GM19372 (cell line): ENCODE measurements at regions not wholly inside any gene's neighbourhood (a gene's known extent, or its start where the extent isn't known, plus 50 kb on each side); places are given as distances from the start of the nearest gene placed in this dataset.

Experiments
- ATAC-seq: cut with Tn5 transposase; IDR thresholded peaks from one replicate; pipeline ENCODE4 v1.9.1; 2021; ENCODE audit warnings: mild to moderate bottlenecking, low read depth, moderate library complexity; ENCODE audit not compliant: unreplicated experiment

DNA sequence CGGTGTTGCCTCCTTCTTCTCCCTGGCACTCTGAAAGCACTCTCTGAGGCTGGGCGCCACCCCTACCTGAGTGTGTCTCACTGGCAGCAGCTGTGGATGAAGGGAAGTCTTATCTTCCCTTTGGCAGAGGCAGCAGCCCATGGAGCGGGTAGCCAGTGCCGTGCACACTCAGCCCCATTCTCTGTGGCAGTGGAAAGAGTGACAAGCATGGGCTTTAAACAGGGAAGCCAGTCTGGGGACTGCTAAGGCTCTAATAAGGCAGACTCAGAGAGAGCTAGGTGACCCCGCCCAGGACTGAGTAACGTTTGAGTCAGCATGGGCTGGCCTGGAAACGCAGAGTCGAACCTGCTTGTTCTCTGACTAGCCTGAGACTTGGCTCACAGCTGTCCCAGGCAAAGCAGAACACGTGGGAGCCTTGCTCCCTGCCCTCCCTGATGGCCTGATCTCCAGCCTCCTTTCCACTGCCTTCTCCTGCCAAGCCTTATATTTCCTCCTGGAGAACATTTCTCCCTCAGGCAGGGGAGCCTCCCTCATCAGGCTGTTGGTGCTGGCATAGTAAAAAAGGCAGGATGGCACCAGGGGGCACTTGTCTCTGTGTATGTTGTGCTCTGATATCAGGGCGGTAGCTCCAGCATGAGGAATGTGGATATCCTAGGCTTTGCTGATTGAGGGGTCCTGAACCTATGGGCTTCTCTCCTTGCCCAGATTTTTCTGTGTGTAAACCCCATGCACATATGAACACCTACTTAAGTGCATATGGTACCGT is 93.9 kb upstream of the LGALSL start:
- ATAC-seq: peak; percentile 61

DNA sequence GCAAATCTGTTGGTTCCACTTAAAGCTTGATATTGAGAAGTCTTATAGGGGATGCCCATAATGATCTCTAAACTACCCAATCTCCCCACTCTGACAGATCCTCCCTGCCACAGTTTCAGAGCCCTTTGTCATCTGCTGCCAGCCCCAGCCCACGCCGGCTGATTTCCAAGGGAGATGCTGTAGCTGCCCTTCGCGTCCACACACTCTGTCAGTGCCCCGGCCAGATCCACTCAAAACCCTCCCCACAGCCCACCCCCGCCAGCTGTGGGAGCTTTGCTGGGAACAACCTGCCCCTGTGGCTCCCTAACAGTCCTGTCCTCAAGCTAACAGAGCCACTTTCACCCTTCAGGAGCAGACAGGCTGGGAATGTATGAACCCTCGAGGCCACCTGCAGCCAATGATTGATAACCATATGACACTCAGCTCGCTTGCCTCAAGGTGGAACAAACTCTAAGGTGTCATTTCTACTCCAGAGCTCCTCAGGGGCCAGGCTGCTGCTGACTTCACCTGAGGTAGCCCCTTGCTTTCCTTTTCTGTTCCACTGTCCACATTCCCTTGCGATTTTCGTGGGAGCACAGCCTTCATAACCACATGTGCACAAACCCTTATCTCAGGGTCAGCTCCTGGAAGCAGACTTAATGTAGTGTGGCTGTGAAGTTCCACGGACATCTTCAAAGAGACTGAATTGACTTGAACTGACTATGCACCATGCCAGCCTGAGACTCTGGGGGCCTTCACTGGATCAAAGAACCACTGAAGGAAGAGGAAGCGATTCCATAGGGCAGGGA is 92.6 kb upstream of the LGALSL start:
- no peak for ATAC-seq

DNA sequence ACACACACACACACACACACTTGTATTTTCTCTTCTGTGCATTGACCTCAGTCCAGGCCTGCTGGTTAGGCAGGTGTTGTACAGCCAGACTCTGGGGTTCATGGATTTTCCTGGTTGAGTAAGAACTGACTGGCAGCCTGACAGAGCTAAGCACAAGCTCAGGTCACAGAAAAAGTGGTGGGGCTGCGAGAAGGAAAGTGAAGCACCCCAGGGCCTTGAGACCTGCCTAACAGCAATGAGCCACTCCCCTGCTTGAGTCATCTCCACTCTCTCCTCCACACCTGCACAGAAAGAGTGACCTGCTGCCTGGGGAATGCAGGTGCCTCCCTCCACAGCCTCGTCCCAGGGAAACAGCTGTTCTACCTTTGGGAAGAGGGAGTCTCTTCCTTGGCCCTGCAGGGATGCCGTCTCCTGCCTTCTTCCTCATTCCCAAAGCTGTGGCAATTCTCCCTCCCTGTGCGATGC is 91.4 kb upstream of the LGALSL start:
- ATAC-seq: no peak

DNA sequence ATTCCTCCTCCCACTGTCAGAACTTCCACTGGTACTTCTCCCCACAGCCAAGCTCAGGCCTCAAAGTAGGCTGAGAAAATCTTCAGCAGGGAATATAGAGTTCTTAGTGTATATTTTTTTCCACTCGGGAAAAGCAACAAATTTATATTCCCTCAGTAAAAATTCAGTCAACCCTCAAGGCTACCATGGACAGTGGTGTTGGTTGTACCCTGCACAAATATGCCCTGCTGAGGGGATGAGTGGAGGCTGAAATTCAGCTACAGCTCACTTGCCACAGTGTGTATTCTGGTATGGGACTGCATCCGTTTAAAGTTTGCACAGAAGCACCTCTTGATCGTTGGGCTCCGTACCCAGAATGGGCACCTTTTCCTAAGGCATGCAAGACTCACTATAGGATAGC is 90.8 kb upstream of the LGALSL start:
- no peak for ATAC-seq

DNA sequence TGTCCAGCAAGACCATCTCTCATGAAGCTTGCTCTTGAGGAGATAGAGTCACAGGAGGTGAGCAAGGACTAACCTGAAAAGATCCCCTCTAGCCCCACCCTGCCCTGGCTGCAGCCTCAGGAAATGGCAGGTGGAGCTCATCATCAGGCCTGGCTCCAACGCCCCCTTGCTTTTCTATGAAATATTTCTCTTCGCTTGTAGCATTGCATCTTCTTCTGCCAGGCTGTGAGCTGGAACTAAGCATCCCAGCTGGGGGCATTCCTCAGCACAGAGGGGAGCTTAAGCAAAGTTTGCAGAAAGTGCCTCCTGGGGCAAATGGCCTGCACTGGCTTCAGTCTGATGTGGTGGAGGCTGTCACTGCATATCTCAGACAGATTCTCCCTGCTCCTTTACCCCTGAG is 90.1 kb upstream of the LGALSL start:
- ATAC-seq: no peak

DNA sequence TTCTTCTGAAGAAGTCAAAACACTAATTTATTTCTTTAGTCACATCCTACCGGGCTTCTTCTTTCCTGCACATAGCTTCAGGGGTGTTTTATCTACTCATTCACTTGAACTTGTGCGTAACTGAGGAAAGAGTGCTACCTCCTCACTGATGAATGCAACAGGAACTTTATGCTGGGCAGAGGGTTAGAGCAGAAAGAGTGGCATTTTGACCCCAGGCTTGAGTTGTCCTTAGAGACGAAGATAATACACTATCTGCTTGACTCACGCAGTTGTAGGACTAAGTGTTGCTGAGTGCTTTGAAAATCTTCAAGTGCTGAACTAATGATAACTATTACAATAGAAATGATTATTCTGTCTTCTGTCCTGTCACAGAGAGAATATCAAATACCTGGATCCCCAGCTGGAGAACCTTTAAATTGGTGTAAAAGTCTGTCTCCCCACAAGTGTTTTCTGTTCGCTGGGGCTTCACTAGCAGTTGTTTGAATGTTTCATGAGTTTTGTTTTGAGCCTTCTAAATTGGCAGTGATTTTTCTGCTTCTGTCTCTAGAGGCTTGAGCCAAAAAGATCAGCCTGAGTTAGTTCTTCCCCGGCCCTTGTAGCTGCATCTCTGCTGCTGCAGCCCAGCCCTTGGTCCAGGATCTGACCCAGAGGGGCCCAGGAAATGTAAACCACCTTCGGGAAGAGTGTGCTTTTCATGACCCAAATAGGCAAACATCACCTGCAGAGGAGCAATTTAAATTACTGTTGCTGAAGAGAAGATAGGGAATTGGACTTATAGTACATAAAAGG is 86.3 kb upstream of the LGALSL start:
- ATAC-seq: no peak

DNA sequence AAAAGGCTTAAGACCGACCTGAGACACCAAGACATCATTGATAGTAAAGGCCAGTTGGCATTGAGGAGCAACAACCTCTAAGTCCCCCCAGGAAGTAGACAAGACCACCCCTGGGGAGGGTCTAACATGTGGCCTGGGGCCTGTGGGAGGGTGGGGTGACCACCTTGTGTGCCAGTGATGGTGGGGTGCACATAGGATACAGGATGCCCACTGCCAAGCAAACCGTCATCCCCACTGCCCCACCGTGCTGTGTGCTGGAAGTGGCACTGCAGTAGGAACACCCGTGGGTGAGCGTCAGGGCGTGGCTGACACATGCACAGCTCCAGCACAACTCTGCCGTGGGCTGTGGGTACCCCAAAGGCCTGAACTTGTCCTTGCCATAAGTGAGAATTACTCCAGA is 84.3 kb upstream of the LGALSL start:
- ATAC-seq: no peak

DNA sequence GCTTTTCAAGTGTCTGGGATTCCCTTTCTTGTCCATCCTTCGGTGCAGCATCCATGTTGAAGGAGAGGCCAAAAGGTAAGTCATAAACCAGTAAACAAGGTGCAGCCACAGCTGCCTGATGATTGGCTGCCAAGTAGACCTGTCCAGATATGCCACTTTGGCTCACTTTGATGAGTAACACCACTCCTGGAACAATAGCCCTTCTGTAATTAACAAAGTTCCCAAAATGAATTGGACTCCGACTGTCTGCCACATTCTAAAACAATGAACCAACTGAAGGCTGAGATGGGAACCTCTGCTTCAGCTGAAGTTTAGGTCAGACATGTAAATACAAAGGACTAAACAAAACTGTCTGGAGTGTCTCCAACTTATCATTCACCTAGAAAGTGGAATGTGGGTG is 82.2 kb upstream of the LGALSL start:
- no peak for ATAC-seq

DNA sequence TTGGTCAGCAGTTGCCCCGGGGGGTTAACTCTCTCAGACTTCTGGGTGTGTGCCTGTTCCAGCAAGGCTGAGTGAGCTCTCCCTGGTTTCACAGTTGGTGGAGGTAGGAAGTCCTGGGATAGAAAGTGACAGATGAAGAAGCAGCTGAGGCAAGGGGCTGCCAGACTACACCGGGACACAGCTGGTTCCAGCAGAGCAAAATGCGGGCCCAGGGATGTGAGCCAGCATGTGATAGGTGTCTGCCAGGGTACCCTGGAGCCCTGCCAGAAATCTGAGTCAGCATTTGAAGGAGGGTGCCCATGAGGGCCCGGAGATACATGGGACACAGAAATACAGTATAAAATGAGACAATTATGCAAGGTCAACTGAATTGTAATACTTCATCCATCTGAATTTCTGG is 79.3 kb upstream of the LGALSL start:
- ATAC-seq: no peak

DNA sequence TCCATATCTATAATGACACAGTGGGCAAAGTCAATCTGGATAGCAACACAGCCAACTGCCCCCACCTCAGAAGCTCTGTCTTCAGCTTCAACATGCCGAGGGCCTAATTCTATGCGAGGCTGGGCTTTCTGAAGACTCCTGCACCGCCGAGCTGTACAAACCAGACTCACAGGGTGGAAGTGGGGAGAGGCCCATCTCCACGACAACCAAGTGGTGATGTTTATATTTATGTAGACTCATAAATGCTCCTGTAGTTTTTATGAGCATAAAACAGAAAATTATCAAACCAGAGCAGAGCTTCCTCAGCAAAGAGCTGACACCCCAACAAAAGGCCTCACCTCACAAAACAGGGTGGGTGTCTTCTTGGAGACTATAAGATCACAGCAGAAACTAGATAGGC is 77.0 kb upstream of the LGALSL start:
- ATAC-seq: no peak

DNA sequence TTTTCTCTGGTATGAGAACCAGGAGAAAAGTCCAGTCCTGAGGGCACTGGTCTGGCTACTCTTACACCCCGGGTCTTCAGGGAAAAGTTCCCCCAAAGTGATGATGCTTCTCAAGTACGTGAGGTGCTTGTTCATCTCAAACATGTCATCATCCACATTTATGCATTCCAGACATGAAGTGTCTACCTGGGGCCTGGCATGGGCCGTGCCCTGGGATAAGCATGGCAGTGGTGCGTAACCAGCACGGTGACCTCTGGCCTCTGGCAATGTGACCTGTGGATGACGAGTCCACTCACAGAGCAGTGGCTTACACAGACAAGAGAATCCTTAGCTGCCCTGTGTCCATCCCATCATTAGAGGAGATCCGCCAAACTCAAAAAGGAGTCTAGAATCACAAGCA is 74.8 kb upstream of the LGALSL start:
- no peak for ATAC-seq

DNA sequence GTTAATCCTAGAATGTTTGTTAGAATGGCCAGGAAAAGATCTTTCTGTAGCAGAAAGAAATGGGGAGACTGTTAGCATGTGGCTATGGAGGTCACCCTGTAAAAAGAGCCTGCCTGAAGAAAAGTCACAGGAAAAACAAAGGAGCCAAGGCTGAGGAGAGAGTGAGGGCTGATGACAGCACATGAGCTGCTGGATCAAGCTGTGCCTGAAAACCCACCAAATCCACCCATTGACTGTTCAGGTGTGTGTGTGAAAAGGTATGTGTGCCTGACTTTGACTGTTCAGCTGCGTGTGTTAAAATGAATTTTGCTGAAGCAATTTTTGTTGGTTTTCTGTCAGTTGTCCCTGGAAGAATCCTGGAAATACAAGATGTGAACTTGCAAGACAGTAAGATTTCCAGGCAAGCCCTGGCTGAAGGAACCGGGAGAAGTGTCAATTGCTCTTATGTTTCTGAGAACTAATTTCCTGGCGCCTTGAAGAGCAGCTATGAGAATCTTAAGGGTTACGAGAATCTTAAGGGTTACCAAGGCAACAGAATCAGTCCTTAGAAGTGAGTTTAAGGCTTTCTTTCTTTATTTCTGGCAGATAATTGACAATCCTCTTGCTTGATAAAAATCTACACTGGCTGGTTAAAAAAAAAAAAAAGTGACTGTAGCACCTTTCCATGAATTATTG is 73.0 kb upstream of the LGALSL start:
- ATAC-seq: no peak

DNA sequence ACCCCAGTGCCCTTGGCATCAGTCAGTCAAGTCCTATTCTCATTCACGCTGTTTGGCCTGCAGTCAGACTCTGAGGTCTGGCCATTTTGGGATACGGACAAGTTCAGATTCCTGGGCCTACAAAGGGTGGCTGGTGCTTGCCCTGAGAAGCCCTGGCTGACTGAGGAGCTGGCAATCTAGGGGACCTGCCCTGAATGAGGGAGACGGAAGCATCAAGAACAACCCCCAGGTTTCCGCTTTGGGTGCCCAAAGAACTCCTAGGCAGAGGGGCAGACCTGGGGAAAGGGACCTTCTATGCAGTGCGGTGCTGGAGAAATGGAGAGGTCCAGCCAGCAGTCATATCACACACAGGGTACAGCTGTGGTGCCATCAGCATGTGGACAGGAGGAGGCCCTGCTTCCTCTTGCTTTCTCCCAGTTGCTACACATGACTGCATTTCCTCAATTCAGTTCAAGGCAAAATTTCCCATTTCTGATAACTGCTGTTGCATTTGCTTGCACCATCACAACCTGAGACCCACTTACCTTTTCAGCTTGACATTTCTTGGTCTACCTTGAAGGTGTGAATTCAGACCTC is 70.9 kb upstream of the LGALSL start:
- ATAC-seq: no peak

DNA sequence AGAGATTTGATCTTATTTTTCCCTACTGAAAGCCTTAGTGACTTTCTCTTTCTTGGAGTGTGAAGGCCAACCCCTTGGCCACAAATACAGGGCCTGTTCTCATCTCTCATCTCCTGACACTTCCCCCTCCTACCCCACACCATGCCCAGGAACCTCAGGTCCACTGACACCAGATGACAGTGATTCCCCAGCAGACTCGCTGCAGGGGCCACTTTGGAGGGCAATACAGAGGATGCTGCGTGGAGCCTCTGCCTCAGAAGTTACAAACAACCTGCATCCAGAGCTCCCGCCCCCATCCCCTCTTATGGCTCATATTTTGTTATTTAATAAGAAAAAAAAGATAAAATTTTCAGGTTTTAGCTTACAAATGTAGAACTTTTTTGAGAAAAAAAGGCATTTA is 70.1 kb upstream of the LGALSL start:
- no peak for ATAC-seq

DNA sequence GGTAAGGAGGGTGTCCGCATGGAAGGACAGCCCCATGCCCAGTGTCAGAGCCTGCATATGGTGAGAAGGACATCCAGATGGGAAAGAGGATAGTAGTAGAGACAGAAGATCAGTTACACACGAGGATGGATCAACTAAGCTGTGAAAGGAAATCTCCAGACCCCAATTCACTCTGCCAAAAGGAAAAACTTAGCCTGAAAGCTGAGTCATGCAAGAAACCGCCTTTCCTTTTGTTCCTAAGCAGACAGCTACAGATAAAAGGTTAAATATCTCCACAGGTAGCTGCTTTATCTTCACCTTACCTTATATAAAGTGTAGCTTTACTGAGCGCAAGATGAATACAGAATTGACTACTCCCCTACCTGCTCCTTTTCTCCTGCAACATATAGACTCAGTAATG is 67.3 kb upstream of the LGALSL start:
- ATAC-seq: no peak

DNA sequence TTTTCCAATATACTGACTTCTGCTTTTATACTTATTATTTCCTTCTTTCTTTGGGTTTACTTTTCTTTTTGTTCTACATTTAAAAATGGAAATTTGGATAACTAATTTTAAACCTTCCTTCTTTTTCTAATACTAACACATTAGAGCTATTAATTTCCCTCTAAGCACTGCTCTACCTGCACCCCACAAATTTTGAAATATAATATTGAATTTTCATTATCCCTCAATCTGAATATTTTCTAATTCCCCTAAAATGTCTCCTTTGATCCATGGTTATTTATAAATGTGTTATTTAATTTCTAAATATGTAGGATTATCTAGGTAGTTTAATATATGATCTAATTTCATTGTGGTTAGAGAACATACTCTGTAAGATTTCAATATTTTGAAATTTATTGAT is 63.4 kb upstream of the LGALSL start:
- ATAC-seq: no peak

DNA sequence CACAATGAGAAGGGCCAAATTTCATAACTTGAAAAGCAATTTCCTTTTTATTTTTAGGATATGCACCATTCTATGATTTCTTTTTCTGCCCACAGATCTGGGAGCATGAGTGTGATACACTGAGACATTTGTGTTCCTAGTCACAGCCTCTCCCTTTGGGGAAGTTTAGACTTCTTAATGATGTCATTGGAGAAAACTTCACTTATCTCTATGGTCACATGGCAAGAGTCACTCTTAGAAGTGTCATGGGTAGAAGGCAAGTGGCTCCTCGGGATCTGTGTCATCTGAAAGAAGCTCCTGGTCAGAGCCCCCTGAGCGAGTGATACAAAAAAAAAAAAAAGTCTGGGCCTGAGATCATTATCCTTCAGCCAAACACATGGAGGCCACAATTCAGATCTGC is 62.5 kb upstream of the LGALSL start:
- ATAC-seq: no peak

DNA sequence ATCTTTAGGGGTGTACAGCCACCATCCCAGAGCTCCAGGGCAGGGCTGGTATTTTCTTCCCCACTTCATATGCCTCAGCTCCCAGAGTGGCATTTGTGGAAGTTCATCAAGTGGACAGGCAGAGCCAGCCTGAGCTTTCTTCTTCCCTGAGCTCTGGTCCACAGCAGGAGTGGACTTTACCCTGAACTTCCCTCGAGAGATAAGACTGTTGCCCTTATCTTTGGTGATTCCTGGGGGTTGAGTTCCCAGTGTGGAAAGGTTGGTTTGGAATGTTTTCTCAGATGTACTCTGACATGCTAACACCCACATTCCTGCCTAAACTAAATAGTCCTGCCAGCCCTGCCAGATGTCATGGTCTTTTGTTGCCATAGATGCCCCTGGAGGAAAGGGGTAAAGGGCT is 62.0 kb upstream of the LGALSL start:
- ATAC-seq: no peak

DNA sequence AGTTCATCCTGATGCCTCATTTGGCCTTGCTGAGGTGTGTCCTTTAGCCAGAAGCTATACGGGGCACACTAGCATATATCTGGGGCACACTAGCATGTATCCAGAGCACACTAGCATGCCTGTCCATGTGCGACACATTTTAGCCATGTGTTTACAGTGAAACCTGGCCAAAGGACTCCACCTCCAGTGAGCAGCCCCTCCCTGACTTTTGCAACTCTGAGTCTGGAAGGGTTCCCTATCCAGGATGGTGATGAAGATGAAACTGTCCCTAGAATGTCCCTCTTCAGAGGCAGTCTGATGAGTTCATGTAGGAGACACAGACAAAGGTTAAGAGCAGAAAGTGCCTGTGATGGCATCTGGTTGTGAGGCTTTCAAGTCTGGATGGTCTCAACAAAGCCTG is 61.4 kb upstream of the LGALSL start:
- no peak for ATAC-seq

DNA sequence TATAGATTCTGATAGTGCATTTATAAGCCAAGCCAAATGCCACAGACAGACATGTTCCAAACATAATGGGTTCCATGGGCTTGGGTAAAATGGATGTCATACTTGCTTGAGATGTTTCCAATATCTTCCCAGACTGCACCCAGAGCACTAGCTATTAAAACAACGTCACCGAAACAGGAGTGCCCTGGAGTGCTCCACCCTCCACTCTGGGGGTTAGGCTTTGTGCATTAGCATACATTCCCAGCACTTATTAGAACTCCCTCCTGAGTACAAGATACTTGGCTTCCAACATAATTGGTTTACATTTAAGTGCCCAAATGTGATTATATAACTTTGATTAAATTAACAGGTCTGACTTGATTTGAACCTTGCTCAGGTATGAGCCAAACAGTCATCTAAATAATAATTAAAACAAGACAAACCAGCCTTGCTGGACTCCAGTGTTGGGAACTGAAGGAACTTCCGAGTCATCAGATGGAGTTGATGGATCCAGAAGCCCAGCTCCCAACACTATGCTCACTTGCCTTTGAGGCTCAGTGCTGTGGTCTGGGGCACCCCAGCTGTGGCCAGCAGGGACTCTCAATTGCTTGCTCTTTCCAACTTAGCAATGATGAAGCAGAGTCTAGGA is 60.5 kb upstream of the LGALSL start:
- ATAC-seq: no peak
